Muscle of leg (tissue), 3 donors: ENCODE measurements at regions not wholly inside any gene's neighbourhood (a gene's known extent, or its start where the extent isn't known, plus 50 kb on each side); places are given as distances from the start of the nearest gene placed in this dataset.
"Not testable (repeated sequence)": the region's sequence is repeated elsewhere in the genome, so short reads cannot be mapped to it uniquely, and the experiment has no call there.

Experiments used
- DNase-seq: peaks from one replicate; pipeline ENCODE4 v3.0.0; 2013
- H3K27ac ChIP-seq: one replicate; pipeline ENCODE4 v1.5.1; 2013; ENCODE audit warnings: mild to moderate bottlenecking, low read length, control low read depth
- H3K27me3 ChIP-seq: one replicate; pipeline ENCODE4 v1.6.1; 2013; ENCODE audit warnings: low read length; ENCODE audit not compliant: control insufficient read depth, insufficient read depth
- H3K36me3 ChIP-seq: one replicate; pipeline ENCODE4 v1.6.1; 2013; ENCODE audit warnings: low read length; ENCODE audit not compliant: control insufficient read depth, insufficient read depth
- H3K4me1 ChIP-seq: one replicate; pipeline ENCODE4 v1.6.1; 2013; ENCODE audit warnings: low read length; ENCODE audit not compliant: control insufficient read depth, insufficient read depth
- H3K4me3 ChIP-seq: one replicate; pipeline ENCODE4 v1.5.1; 2013; ENCODE audit warnings: low read length, control low read depth
- H3K9me3 ChIP-seq: replicated peaks from 2 replicates; pipeline ENCODE4 v1.6.1; 2013; ENCODE audit warnings: low read depth, low read length; ENCODE audit not compliant: control insufficient read depth
- WGBS: methylation state at CpG from one replicate; pipeline ENCODE4 v1.1.5; 2013; ENCODE audit warnings: missing lambda C conversion rate; ENCODE audit not compliant: insufficient coverage; 5-methylcytosine and 5-hydroxymethylcytosine counted together

DNA sequence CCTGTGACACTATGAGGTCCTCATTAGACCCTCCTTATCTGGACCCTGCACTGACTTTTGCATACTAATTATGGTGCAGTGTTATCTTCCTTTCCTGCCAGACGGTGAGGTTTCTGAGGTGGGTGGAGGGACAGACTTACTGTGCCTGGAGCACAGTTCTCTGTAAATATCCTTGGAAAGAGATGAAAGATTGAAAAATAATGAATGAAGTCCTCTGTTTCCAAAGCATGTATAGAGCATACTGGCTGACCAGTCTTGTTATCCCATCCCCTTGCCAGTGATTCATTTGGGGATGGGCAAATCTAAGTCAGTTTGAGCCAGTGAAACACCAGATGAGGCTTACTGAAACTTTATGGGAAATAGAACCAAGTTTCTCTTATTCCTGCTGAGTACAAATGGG is 152.6 kb upstream of the HDDC2 start:
- WGBS = no CpG with 5 or more reads among the region's 1 CpG
- H3K4me3 ChIP-seq = no peak overlapping the region
- H3K27ac ChIP-seq = no peak overlapping the region
- H3K9me3 ChIP-seq = peaks cover 18% of the 10 kb centered on the region
- H3K36me3 ChIP-seq = no peaks in the 10 kb centered on the region
- DNase-seq = no peak
- no peaks in the 10 kb centered on the region for H3K4me1 ChIP-seq
- H3K27me3 ChIP-seq = no peaks in the 10 kb centered on the region

DNA sequence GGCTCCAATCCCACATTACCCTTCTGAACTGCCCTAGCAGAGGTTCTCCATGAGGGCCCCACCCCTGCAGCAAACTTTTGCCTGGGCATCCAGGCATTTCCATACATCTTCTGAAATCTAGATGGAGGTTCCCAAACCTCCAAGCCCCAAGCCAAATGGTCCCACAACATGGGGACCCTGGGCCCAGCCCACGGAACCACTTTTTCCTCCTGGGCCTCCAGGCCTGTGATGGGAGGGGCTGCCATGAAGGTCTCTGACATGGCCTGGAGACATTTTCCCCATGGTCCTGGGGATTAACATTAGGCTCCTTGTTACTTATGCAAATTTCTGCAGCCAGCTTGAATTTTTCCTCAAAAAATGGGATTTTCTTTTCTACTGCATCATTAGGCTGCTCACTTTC is 156.7 kb upstream of the HDDC2 start:
- not testable (repeated sequence) for H3K36me3 ChIP-seq, H3K4me3 ChIP-seq, H3K4me1 ChIP-seq, DNase-seq, H3K27ac ChIP-seq, H3K27me3 ChIP-seq
- peaks cover 11% of the 10 kb centered on the region for H3K9me3 ChIP-seq
- WGBS = 100% methylated on average over 1 of the region's 1 CpG

DNA sequence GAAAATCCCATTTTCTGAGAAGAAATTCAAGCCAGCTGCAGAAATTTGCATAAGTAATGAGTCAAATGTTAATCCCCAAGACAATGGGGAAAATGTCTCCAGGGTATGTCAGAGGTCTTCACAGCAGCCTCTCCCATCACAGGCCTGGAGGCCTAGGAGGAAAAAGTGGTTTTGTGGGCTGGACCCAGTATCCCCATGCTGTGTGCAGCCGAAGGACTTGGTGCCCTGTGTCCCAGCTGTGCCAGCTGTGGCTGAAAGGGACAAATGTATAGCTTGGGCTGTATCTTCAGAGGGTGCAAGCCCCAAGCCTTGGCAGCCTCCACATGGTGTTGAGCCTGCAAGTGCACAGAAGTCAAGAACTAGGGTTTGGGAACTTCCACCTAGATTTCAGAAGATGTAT is 163.6 kb upstream of the HDDC2 start:
- H3K9me3 ChIP-seq, H3K36me3 ChIP-seq, H3K4me3 ChIP-seq, DNase-seq, H3K27me3 ChIP-seq, H3K4me1 ChIP-seq, H3K27ac ChIP-seq: not testable (repeated sequence)
- WGBS = 86% methylated on average over 1 of the region's 1 CpG

DNA sequence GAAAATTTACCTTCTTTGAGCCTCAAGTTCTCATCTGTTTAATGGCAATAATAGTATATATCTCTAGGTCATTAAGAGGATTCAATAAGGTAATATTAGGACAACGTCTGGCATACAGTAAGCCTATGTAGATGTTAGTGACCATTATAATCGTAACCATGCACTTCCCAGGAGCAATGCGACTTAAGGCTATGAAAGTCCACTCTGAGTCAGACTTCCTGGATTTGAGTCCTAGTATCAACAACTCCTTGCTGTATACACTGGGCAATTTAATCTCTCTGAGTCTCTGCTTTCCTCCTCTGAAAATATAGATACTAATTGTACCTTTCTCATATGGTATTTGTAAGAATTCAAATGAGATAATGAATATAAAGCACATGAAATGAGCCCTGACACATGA is 168.1 kb upstream of the HDDC2 start:
- H3K36me3 ChIP-seq = no peaks in the 10 kb centered on the region
- WGBS = 80% methylated on average over 2 of the region's 3 CpGs
- no peaks in the 10 kb centered on the region for H3K9me3 ChIP-seq
- DNase-seq = no peak
- no peaks in the 10 kb centered on the region for H3K27me3 ChIP-seq
- H3K4me3 ChIP-seq = no peak overlapping the region
- no peak overlapping the region for H3K27ac ChIP-seq
- H3K4me1 ChIP-seq = no peaks in the 10 kb centered on the region

GRCh38 chr6:125471667-125472066 is 169.9 kb upstream of the HDDC2 start:
- DNase-seq = no peak

GRCh38 chr6:125474061-125474460 is 172.3 kb upstream of the HDDC2 start:
- Histone ChIP-seq H3K4me3 (no peak overlapping the region), H3K36me3 (no peaks in the 10 kb centered on the region), H3K9me3 (no peaks in the 10 kb centered on the region), H3K27me3 (no peaks in the 10 kb centered on the region), H3K27ac (no peak overlapping the region), H3K4me1 (no peaks in the 10 kb centered on the region)
- WGBS = no CpG with 5 or more reads among the region's 1 CpG
- no peak for DNase-seq

More at GRCh38 chr6:125471667-125472066, 169.9 kb upstream of the HDDC2 start:
- Histone ChIP-seq H3K9me3 (no peaks in the 10 kb centered on the region), H3K27ac (no peak overlapping the region), H3K27me3 (no peaks in the 10 kb centered on the region), H3K4me3 (no peak overlapping the region), H3K36me3 (no peaks in the 10 kb centered on the region), H3K4me1 (no peaks in the 10 kb centered on the region)
- 83% methylated on average over 1 of the region's 1 CpG for WGBS

- Histone ChIP-seq H3K27me3 (no peaks in the 10 kb centered on the region), H3K27ac (no peak overlapping the region), H3K4me1 (no peaks in the 10 kb centered on the region), H3K4me3 (no peak overlapping the region), H3K36me3 (no peaks in the 10 kb centered on the region), H3K9me3 (no peaks in the 10 kb centered on the region)
- no peak for DNase-seq
- WGBS = no CpG with 5 or more reads among the region's 4 CpGs
Observed at GRCh38 chr6:125477156-125477555, 175.4 kb upstream of the HDDC2 start.

DNA sequence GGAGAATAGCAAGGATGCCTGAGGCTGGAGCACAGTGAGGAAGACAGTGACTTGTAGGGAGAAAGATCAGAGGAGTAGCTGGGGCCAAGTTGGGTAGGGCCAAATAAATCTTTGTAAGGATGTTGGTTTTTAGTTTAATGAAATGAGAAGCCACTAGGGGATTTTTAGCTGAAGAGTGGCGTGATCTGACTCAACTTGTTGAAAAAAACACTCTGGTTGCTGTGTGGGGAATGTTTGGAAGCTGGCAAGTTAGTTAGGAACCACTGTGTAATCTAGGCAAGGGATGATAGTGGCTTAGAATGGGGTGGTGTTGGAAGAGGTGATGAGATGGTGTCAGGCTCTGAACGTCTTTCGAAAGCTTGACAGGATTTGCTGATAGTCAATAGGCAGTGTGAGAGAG is 176.1 kb upstream of the HDDC2 start:
- Histone ChIP-seq H3K9me3 (no peaks in the 10 kb centered on the region), H3K27me3 (no peaks in the 10 kb centered on the region), H3K4me1 (no peaks in the 10 kb centered on the region), H3K4me3 (no peak overlapping the region), H3K27ac (no peak overlapping the region), H3K36me3 (no peaks in the 10 kb centered on the region)
- DNase-seq = no peak
- 73% methylated on average over 3 of the region's 3 CpGs for WGBS

- WGBS = no CpG with 5 or more reads among the region's 2 CpGs
- Histone ChIP-seq H3K4me3 (no peak overlapping the region), H3K36me3 (no peaks in the 10 kb centered on the region), H3K27me3 (no peaks in the 10 kb centered on the region), H3K9me3 (no peaks in the 10 kb centered on the region), H3K27ac (no peak overlapping the region), H3K4me1 (no peaks in the 10 kb centered on the region)
- DNase-seq = no peak
Observed at GRCh38 chr6:125480146-125480545, 178.4 kb upstream of the HDDC2 start.

DNA sequence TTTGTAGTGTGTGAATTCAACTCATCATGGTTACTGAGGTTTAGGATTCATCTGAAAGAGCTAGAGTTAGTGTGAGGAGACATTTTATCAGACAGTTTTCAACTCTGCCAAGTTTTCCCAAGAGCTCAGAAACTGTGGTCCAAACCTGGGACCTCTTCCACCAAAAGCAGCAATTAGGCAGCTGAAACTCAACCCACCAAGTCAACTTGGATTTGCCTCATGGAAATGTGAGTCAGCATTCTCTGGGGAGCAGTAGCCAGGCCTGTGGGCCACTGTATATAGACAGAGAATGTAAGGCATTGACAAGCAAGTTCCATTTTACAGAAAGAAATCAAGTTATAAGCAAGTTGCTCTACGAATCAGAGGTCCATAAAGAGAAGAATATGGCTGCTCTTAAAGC is 178.8 kb upstream of the HDDC2 start:
- H3K4me3 ChIP-seq = no peak overlapping the region
- H3K27ac ChIP-seq = no peak overlapping the region
- no peaks in the 10 kb centered on the region for H3K4me1 ChIP-seq
- H3K27me3 ChIP-seq = no peaks in the 10 kb centered on the region
- peak; percentile 7 for DNase-seq
- H3K36me3 ChIP-seq = no peaks in the 10 kb centered on the region
- WGBS = no CpG with 5 or more reads among the region's 1 CpG
- no peaks in the 10 kb centered on the region for H3K9me3 ChIP-seq

DNA sequence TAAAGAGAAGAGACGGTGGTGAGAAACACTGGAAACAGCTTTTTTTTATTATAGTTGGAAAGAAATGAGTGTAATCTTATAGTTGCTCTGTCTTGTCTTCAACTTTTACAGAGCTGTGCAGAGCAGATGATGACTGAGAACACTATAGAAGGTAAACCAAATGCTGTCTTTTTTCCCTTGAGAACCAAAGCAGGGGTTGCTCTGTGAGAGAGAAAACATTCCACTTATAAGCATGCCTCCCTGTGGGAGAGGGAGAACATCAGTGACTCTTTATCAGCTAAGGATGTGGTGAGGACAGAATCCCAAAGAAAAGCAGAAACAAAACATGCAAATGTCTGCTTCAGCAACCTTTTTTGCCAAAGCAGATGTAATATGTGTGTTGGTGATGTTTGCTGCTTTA is 179.3 kb upstream of the HDDC2 start:
- H3K27me3 ChIP-seq = no peaks in the 10 kb centered on the region
- no peak overlapping the region for H3K4me3 ChIP-seq
- H3K27ac ChIP-seq = no peak overlapping the region
- DNase-seq = no peak
- H3K4me1 ChIP-seq = no peaks in the 10 kb centered on the region
- no peaks in the 10 kb centered on the region for H3K9me3 ChIP-seq
- no CpG with 5 or more reads among the region's 1 CpG for WGBS
- H3K36me3 ChIP-seq = no peaks in the 10 kb centered on the region
